PC-9 (cell line): ENCODE measurements at regions not wholly inside any gene's neighbourhood (a gene's known extent, or its start where the extent isn't known, plus 50 kb on each side); places are given as distances from the start of the nearest gene placed in this dataset.

ENCODE experiments used
- CTCF ChIP-seq: fragments of 200-600 bp; sonication (generic); conservative IDR thresholded peaks from 2 replicates; pipeline ENCODE4 v1.6.1; 2017; ENCODE audit warnings: mixed run types, antibody characterized with exemption, mild to moderate bottlenecking, moderate library complexity
- EZH2 ChIP-seq: fragments of 200-600 bp; sonication (generic); IDR thresholded peaks from 2 replicates; pipeline ENCODE4 v1.8.0; 2017; ENCODE audit warnings: antibody characterized with exemption, low read depth

GRCh38 chr17:13268791-13269595 is 251.2 kb upstream of the ELAC2 start:
- TF ChIP-seq CTCF (no peak), EZH2 (no peak)
